HT-29 (cell line): ENCODE measurements at regions not wholly inside any gene's neighbourhood (a gene's known extent, or its start where the extent isn't known, plus 50 kb on each side); places are given as distances from the start of the nearest gene placed in this dataset.
"Not testable (repeated sequence)": the region's sequence is repeated elsewhere in the genome, so short reads cannot be mapped to it uniquely, and the experiment has no call there.

Experiments
- DNase-seq: peaks from one replicate; pipeline ENCODE4 v3.0.0-alpha.2; 2015; ENCODE audit warnings: low spot score

- DNase-seq = no peak
These were observed 917.0 kb downstream of the LRFN5 start for GRCh38 chr14:42523666-42524065.

GRCh38 chr14:42517806-42518500 lies 911.3 kb downstream of the LRFN5 start:
- DNase-seq = no peak

- no peak for DNase-seq
These were observed 907.2 kb downstream of the LRFN5 start for GRCh38 chr14:42513837-42514236.

GRCh38 chr14:42510071-42510470 lies 903.4 kb downstream of the LRFN5 start:
- no peak for DNase-seq

- DNase-seq = no peak
These were observed 901.7 kb downstream of the LRFN5 start for GRCh38 chr14:42508209-42508946.

GRCh38 chr14:42504433-42504832 lies 897.8 kb downstream of the LRFN5 start:
- DNase-seq = no peak

- no peak for DNase-seq
These were observed 892.5 kb downstream of the LRFN5 start for GRCh38 chr14:42499137-42499536.

GRCh38 chr14:42490536-42490935 lies 883.9 kb downstream of the LRFN5 start:
- no peak for DNase-seq

GRCh38 chr14:42488965-42489364 lies 882.3 kb downstream of the LRFN5 start:
- DNase-seq = no peak

- not testable (repeated sequence) for DNase-seq
These were observed 875.8 kb downstream of the LRFN5 start for GRCh38 chr14:42482345-42482971.

- DNase-seq = not testable (repeated sequence)
These were observed 875.0 kb downstream of the LRFN5 start for GRCh38 chr14:42481714-42482113.

GRCh38 chr14:42480255-42480654 lies 873.6 kb downstream of the LRFN5 start:
- no peak for DNase-seq

GRCh38 chr14:42475289-42475688 lies 868.6 kb downstream of the LRFN5 start:
- no peak for DNase-seq

GRCh38 chr14:42470427-42470719 lies 863.7 kb downstream of the LRFN5 start:
- no peak for DNase-seq

GRCh38 chr14:42469637-42470426 lies 863.2 kb downstream of the LRFN5 start:
- no peak for DNase-seq

- DNase-seq = no peak
These were observed 854.0 kb downstream of the LRFN5 start for GRCh38 chr14:42460673-42461072.

GRCh38 chr14:42459171-42459685 lies 852.6 kb downstream of the LRFN5 start:
- no peak for DNase-seq

GRCh38 chr14:42441615-42442014 lies 834.9 kb downstream of the LRFN5 start:
- DNase-seq = no peak

- DNase-seq = no peak
These were observed 831.1 kb downstream of the LRFN5 start for GRCh38 chr14:42437809-42438208.

GRCh38 chr14:42429401-42429800 lies 822.7 kb downstream of the LRFN5 start:
- no peak for DNase-seq

- no peak for DNase-seq
These were observed 822.3 kb downstream of the LRFN5 start for GRCh38 chr14:42428996-42429395.

GRCh38 chr14:42424501-42424900 lies 817.8 kb downstream of the LRFN5 start:
- DNase-seq = no peak
